ENCODE measurements at regions not wholly inside any gene's neighbourhood (a gene's known extent, or its start where the extent isn't known, plus 50 kb on each side); places are given as distances from the start of the nearest gene placed in this dataset.

GRCh38 chr17:77906377-77906871, 52.1 kb upstream of the TNRC6C start:
- DNase-seq (ENCODE audit: low read depth in 2 of 2), result no peak

GRCh38 chr17:77907497-77908461, 50.7 kb upstream of the TNRC6C start:
- DNase-seq (ENCODE audit: low read depth in 2 of 2), result no peak

GRCh38 chr17:77908501-77908900, 50.0 kb upstream of the TNRC6C start:
- DNase-seq (ENCODE audit: low read depth in 2 of 2), result no peak

Data from stimulated activated CD4-positive, alpha-beta T cell treated with anti-CD3 and anti-CD28 coated beads, Interleukin-1b, Interleukin-23, amount 100 ng/mL, for 4 hours (primary cell).